ENCODE measurements at regions not wholly inside any gene's neighbourhood (a gene's known extent, or its start where the extent isn't known, plus 50 kb on each side); places are given as distances from the start of the nearest gene placed in this dataset.
"Not testable (repeated sequence)": the region's sequence is repeated elsewhere in the genome, so short reads cannot be mapped to it uniquely, and the experiment has no call there.

GRCh38 chr14:71354142-71354541 lies 446.9 kb downstream of the PCNX1 start:
- ChIA-PET POLR2A (no interaction called here), CTCF (no interaction called here)

GRCh38 chr14:71354801-71355200 lies 447.5 kb downstream of the PCNX1 start:
- ChIA-PET CTCF (no interaction called here), POLR2A (no interaction called here)

- POLR2A ChIA-PET: no interaction called here
- CTCF ChIA-PET: interaction anchor here (0.6 to 0.9 kb wide), 2 partner anchors 22 to 500 kb away, joined by 3 to 5 read pairs; no protein-coding TSS in a partner anchor
Observed at GRCh38 chr14:71355324-71356201, 448.3 kb downstream of the PCNX1 start.

- ChIA-PET CTCF (no interaction called here), POLR2A (no interaction called here)
Observed at GRCh38 chr14:71358209-71358931, 451.1 kb downstream of the PCNX1 start.

DNA sequence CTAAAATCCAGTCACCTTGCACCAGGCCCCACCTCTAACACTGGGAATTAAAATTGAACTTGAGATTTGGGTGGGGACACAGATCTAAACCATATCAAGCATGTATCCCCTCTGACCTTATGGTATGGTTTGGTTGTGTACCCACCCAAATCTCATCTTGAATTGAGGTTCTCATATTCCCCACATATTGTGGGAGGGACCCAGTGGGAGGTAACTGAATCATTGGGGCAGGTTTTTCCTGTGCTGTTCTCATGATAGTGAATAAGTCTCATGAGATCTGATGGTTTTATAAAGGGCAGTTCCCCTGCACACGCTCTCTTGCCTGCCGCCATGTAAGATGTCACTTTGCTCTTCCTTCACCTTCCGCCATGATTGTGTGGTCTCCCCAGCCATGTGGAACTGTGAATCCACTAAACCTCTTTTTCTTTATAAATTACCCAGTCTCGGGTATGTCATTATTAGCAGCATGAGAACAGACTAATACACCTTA lies 451.7 kb downstream of the PCNX1 start:
- POLR2A ChIA-PET, CTCF ChIA-PET: not testable (repeated sequence)

- POLR2A ChIA-PET: no interaction called here
Observed at GRCh38 chr14:71359823-71360222, 452.6 kb downstream of the PCNX1 start.

DNA sequence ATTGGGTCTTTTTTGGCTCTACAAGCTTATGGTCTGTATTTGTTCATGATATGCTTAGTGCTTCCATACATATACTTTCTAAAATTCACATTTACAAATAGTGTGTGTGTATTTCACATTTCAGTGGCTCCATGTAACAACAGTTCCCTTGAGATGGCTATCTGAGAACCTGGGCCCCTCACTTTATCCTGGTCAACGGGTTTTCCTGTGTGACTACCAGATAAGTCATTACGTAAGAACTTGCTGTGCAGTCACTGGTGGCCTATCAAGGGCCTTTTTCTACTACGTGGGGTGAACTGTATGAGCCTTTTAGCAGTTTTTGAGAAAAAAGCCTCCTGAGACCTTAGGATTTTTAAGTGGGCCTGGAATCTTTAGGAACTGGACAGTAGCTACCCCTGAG lies 454.1 kb downstream of the PCNX1 start:
- CTCF ChIA-PET: no interaction called here
- POLR2A ChIA-PET: no interaction called here

More at GRCh38 chr14:71359823-71360222, 452.6 kb downstream of the PCNX1 start:
- CTCF ChIA-PET: no interaction called here

DNA sequence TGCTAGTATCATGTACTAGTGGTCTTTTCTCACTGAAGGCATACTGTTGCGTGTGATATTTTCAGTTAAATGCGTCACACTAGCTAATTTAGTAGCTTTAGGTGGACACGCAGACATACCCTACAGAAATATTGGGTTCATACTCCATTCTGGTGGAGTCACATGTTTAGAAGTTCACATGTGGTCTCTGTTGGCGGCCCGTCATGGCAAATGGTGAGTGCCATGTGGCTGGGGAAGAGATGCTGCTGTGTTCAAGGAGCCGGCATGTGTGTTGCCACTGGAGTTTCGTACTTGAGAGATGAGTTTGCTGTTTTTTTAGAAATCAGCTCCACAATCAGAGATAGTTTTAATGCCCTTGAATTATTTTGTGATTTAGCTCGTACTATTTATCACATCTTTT lies 454.6 kb downstream of the PCNX1 start:
- POLR2A ChIA-PET: no interaction called here
- CTCF ChIA-PET: no interaction called here

DNA sequence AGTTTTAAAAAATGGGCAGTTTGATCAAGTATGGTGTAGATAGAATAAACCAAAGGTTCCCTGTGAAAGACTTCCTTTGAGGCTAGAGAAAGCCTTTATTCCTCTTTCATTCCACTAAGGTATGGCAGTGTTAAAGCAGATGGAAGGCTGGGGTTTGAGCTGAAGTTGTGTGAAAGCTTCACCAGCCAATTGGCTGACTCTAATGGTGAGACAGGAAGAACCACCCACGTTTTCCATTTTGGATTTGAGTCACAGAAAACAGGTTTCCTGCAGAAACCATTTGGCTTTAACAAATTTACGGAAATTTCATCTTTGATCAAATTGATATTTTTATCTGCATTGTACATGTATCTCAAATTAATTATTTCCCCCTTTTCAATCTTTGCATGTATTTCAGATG lies 455.0 kb downstream of the PCNX1 start:
- CTCF ChIA-PET: interaction anchor here (0.6 kb wide), 1 partner anchor 37 kb away, joined by 3 read pairs; no protein-coding TSS in a partner anchor
- POLR2A ChIA-PET: no interaction called here

GRCh38 chr14:71362920-71363584 lies 455.8 kb downstream of the PCNX1 start:
- POLR2A ChIA-PET: no interaction called here
- CTCF ChIA-PET: interaction anchor here (0.6 kb wide), 2 partner anchors 37 to 176 kb away, joined by 3 read pairs; no protein-coding TSS in a partner anchor

- POLR2A ChIA-PET: no interaction called here
- CTCF ChIA-PET: no interaction called here
Observed at GRCh38 chr14:71363946-71364925, 457.0 kb downstream of the PCNX1 start.

- ChIA-PET CTCF (interaction anchor here (0.6 kb wide), 1 partner anchor 547 kb away, joined by 4 read pairs; no protein-coding TSS in a partner anchor), POLR2A (no interaction called here)
Observed at GRCh38 chr14:71365361-71365760, 458.1 kb downstream of the PCNX1 start.

- POLR2A ChIA-PET: interaction anchor here (1.0 kb wide), 1 partner anchor 46 kb away, joined by 3 read pairs; no protein-coding TSS in a partner anchor
- CTCF ChIA-PET: interaction anchor here (0.7 kb wide), 1 partner anchor 874 kb away, joined by 4 read pairs; no protein-coding TSS in a partner anchor
Observed at GRCh38 chr14:71366861-71367260, 459.6 kb downstream of the PCNX1 start.

- CTCF ChIA-PET: no interaction called here
- POLR2A ChIA-PET: no interaction called here
Observed at GRCh38 chr14:71371711-71372396, 464.6 kb downstream of the PCNX1 start.

GRCh38 chr14:71372411-71372838 lies 465.2 kb downstream of the PCNX1 start:
- POLR2A ChIA-PET: no interaction called here

DNA sequence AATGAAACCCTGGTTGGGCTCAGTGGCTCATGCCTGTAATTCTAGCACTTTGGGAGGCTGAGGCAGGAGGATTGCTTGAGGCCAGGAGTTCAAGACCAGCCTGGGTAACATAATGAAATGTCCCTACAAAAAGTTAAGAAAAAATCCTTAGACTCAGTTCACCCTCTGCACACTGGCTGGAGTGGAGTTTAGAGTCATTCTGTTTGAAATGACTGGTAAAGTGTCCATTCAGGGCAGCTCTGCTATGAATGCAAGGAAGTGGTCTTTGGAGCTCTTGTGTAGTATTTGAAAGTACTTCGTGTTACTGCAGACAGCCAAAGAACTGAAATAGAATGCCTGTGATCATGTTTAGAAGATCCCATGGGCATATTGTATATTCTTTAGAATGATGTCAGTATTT lies 466.5 kb downstream of the PCNX1 start:
- ChIA-PET POLR2A (no interaction called here), CTCF (no interaction called here)

More at GRCh38 chr14:71372411-71372838, 465.2 kb downstream of the PCNX1 start:
- CTCF ChIA-PET: no interaction called here

GRCh38 chr14:71374989-71375388 lies 467.7 kb downstream of the PCNX1 start:
- ChIA-PET POLR2A (no interaction called here), CTCF (no interaction called here)

DNA sequence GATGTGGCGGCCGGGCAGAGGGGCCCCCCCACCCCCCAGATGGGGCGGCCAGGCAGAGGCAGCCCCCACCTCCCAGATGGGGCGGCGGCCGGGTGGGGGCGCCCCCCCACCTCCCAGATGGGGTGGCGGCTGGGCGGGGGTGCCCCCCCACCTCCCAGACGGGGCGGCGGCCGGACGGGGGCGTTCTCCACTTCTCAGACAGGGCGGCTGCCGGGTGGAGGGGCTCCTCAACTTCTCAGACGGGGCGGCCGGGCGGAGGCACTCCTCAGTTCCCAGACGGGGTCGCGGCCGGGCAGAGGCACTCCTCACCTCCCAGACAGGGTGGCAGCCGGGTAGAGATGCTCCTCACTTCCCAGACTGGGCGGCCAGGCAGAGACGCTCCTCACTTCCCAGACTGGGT lies 469.8 kb downstream of the PCNX1 start:
- ChIA-PET POLR2A (no interaction called here), CTCF (no interaction called here)

Measured in activated CD8-positive, alpha-beta memory T cell treated with anti-CD3 and anti-CD28 coated beads for 36 hours (primary cell).